ENCODE measurements at regions not wholly inside any gene's neighbourhood (a gene's known extent, or its start where the extent isn't known, plus 50 kb on each side); places are given as distances from the start of the nearest gene placed in this dataset.
"Not testable (repeated sequence)": the region's sequence is repeated elsewhere in the genome, so short reads cannot be mapped to it uniquely, and the experiment has no call there.

- H3K4me3 ChIP-seq (ENCODE audit: low read depth in 1 of 2, low read length in 2 of 2), result no peak overlapping the region
- no peaks in the 10 kb centered on the region for H3K4me1 ChIP-seq (ENCODE audit: control insufficient read depth in 1 of 2, insufficient read depth in 2 of 2, low read length in 2 of 2)
- no peaks in the 10 kb centered on the region for H3K27me3 ChIP-seq (ENCODE audit: low read depth, low read length)
- no peak overlapping the region for H3K27ac ChIP-seq (ENCODE audit: low read length)
- no peaks in the 10 kb centered on the region for H3K9me3 ChIP-seq (ENCODE audit: control insufficient read depth in 1 of 2, low read length in 2 of 2)
- H3K36me3 ChIP-seq (ENCODE audit: control insufficient read depth in 1 of 2, insufficient read depth in 2 of 2, low read length in 2 of 2), result no peaks in the 10 kb centered on the region
Observed at GRCh38 chr7:96558530-96558929, 151.1 kb downstream of the SEM1 start.

- Histone ChIP-seq H3K4me3 (ENCODE audit: low read depth in 1 of 2, low read length in 2 of 2) (no peak overlapping the region), H3K27ac (ENCODE audit: low read length) (no peak overlapping the region), H3K36me3 (ENCODE audit: control insufficient read depth in 1 of 2, insufficient read depth in 2 of 2, low read length in 2 of 2) (no peaks in the 10 kb centered on the region), H3K9me3 (ENCODE audit: control insufficient read depth in 1 of 2, low read length in 2 of 2) (no peaks in the 10 kb centered on the region), H3K27me3 (ENCODE audit: low read depth, low read length) (no peaks in the 10 kb centered on the region), H3K4me1 (ENCODE audit: control insufficient read depth in 1 of 2, insufficient read depth in 2 of 2, low read length in 2 of 2) (no peaks in the 10 kb centered on the region)
Observed at GRCh38 chr7:96558093-96558492, 151.6 kb downstream of the SEM1 start.

GRCh38 chr7:96557598-96557997 lies 152.0 kb downstream of the SEM1 start:
- not testable (repeated sequence) for H3K36me3 ChIP-seq (ENCODE audit: control insufficient read depth in 1 of 2, insufficient read depth in 2 of 2, low read length in 2 of 2); H3K4me1 ChIP-seq (ENCODE audit: control insufficient read depth in 1 of 2, insufficient read depth in 2 of 2, low read length in 2 of 2); H3K9me3 ChIP-seq (ENCODE audit: control insufficient read depth in 1 of 2, low read length in 2 of 2); H3K27me3 ChIP-seq (ENCODE audit: low read depth, low read length); H3K4me3 ChIP-seq (ENCODE audit: low read depth in 1 of 2, low read length in 2 of 2); H3K27ac ChIP-seq (ENCODE audit: low read length)

- no peaks in the 10 kb centered on the region for H3K9me3 ChIP-seq (ENCODE audit: control insufficient read depth in 1 of 2, low read length in 2 of 2)
Observed at GRCh38 chr7:96548664-96549063, 161.0 kb downstream of the SEM1 start.

GRCh38 chr7:96547371-96547811 lies 162.3 kb downstream of the SEM1 start:
- H3K4me1 ChIP-seq (ENCODE audit: control insufficient read depth in 1 of 2, insufficient read depth in 2 of 2, low read length in 2 of 2), result no peaks in the 10 kb centered on the region
- no peak overlapping the region for H3K27ac ChIP-seq (ENCODE audit: low read length)
- H3K27me3 ChIP-seq (ENCODE audit: low read depth, low read length), result no peaks in the 10 kb centered on the region
- no peak overlapping the region for H3K4me3 ChIP-seq (ENCODE audit: low read depth in 1 of 2, low read length in 2 of 2)
- no peaks in the 10 kb centered on the region for H3K36me3 ChIP-seq (ENCODE audit: control insufficient read depth in 1 of 2, insufficient read depth in 2 of 2, low read length in 2 of 2)
- H3K9me3 ChIP-seq (ENCODE audit: control insufficient read depth in 1 of 2, low read length in 2 of 2), result no peaks in the 10 kb centered on the region

More at GRCh38 chr7:96548664-96549063, 161.0 kb downstream of the SEM1 start:
- Histone ChIP-seq H3K4me1 (ENCODE audit: control insufficient read depth in 1 of 2, insufficient read depth in 2 of 2, low read length in 2 of 2) (no peaks in the 10 kb centered on the region), H3K4me3 (ENCODE audit: low read depth in 1 of 2, low read length in 2 of 2) (no peak overlapping the region), H3K27me3 (ENCODE audit: low read depth, low read length) (no peaks in the 10 kb centered on the region), H3K27ac (ENCODE audit: low read length) (no peak overlapping the region), H3K36me3 (ENCODE audit: control insufficient read depth in 1 of 2, insufficient read depth in 2 of 2, low read length in 2 of 2) (no peaks in the 10 kb centered on the region)

- no peaks in the 10 kb centered on the region for H3K27me3 ChIP-seq (ENCODE audit: low read depth, low read length)
- no peaks in the 10 kb centered on the region for H3K36me3 ChIP-seq (ENCODE audit: control insufficient read depth in 1 of 2, insufficient read depth in 2 of 2, low read length in 2 of 2)
- H3K9me3 ChIP-seq (ENCODE audit: control insufficient read depth in 1 of 2, low read length in 2 of 2), result no peaks in the 10 kb centered on the region
- no peak overlapping the region for H3K4me3 ChIP-seq (ENCODE audit: low read depth in 1 of 2, low read length in 2 of 2)
- no peaks in the 10 kb centered on the region for H3K4me1 ChIP-seq (ENCODE audit: control insufficient read depth in 1 of 2, insufficient read depth in 2 of 2, low read length in 2 of 2)
- no peak overlapping the region for H3K27ac ChIP-seq (ENCODE audit: low read length)
Observed at GRCh38 chr7:96546426-96546825, 163.2 kb downstream of the SEM1 start.

- H3K27ac ChIP-seq (ENCODE audit: low read length), result no peak overlapping the region
- no peaks in the 10 kb centered on the region for H3K36me3 ChIP-seq (ENCODE audit: control insufficient read depth in 1 of 2, insufficient read depth in 2 of 2, low read length in 2 of 2)
- H3K4me1 ChIP-seq (ENCODE audit: control insufficient read depth in 1 of 2, insufficient read depth in 2 of 2, low read length in 2 of 2), result no peaks in the 10 kb centered on the region
Observed at GRCh38 chr7:96539471-96539870, 170.2 kb downstream of the SEM1 start.

GRCh38 chr7:96538632-96539031 lies 171.0 kb downstream of the SEM1 start:
- Histone ChIP-seq H3K27me3 (ENCODE audit: low read depth, low read length) (no peaks in the 10 kb centered on the region), H3K4me3 (ENCODE audit: low read depth in 1 of 2, low read length in 2 of 2) (no peak overlapping the region), H3K36me3 (ENCODE audit: control insufficient read depth in 1 of 2, insufficient read depth in 2 of 2, low read length in 2 of 2) (no peaks in the 10 kb centered on the region), H3K9me3 (ENCODE audit: control insufficient read depth in 1 of 2, low read length in 2 of 2) (peaks cover 0 to 4% of the 10 kb centered on the region in 2 donors), H3K27ac (ENCODE audit: low read length) (no peak overlapping the region), H3K4me1 (ENCODE audit: control insufficient read depth in 1 of 2, insufficient read depth in 2 of 2, low read length in 2 of 2) (no peaks in the 10 kb centered on the region)

More at GRCh38 chr7:96539471-96539870, 170.2 kb downstream of the SEM1 start:
- H3K9me3 ChIP-seq (ENCODE audit: control insufficient read depth in 1 of 2, low read length in 2 of 2), result peaks cover 0 to 4% of the 10 kb centered on the region in 2 donors
- H3K4me3 ChIP-seq (ENCODE audit: low read depth in 1 of 2, low read length in 2 of 2), result no peak overlapping the region
- H3K27me3 ChIP-seq (ENCODE audit: low read depth, low read length), result no peaks in the 10 kb centered on the region

- Histone ChIP-seq H3K9me3 (ENCODE audit: control insufficient read depth in 1 of 2, low read length in 2 of 2) (peaks cover 0 to 4% of the 10 kb centered on the region in 2 donors), H3K4me3 (ENCODE audit: low read depth in 1 of 2, low read length in 2 of 2) (no peak overlapping the region), H3K4me1 (ENCODE audit: control insufficient read depth in 1 of 2, insufficient read depth in 2 of 2, low read length in 2 of 2) (no peaks in the 10 kb centered on the region), H3K27ac (ENCODE audit: low read length) (no peak overlapping the region), H3K27me3 (ENCODE audit: low read depth, low read length) (no peaks in the 10 kb centered on the region), H3K36me3 (ENCODE audit: control insufficient read depth in 1 of 2, insufficient read depth in 2 of 2, low read length in 2 of 2) (no peaks in the 10 kb centered on the region)
Observed at GRCh38 chr7:96534221-96534620, 175.4 kb downstream of the SEM1 start.

GRCh38 chr7:96532428-96532935 lies 177.2 kb downstream of the SEM1 start:
- H3K27me3 ChIP-seq (ENCODE audit: low read depth, low read length), result no peaks in the 10 kb centered on the region
- no peak overlapping the region for H3K27ac ChIP-seq (ENCODE audit: low read length)
- no peaks in the 10 kb centered on the region for H3K9me3 ChIP-seq (ENCODE audit: control insufficient read depth in 1 of 2, low read length in 2 of 2)
- no peaks in the 10 kb centered on the region for H3K36me3 ChIP-seq (ENCODE audit: control insufficient read depth in 1 of 2, insufficient read depth in 2 of 2, low read length in 2 of 2)
- H3K4me1 ChIP-seq (ENCODE audit: control insufficient read depth in 1 of 2, insufficient read depth in 2 of 2, low read length in 2 of 2), result no peaks in the 10 kb centered on the region
- no peak overlapping the region for H3K4me3 ChIP-seq (ENCODE audit: low read depth in 1 of 2, low read length in 2 of 2)

- Histone ChIP-seq H3K36me3 (ENCODE audit: control insufficient read depth in 1 of 2, insufficient read depth in 2 of 2, low read length in 2 of 2) (no peaks in the 10 kb centered on the region), H3K27ac (ENCODE audit: low read length) (no peak overlapping the region), H3K27me3 (ENCODE audit: low read depth, low read length) (no peaks in the 10 kb centered on the region), H3K4me3 (ENCODE audit: low read depth in 1 of 2, low read length in 2 of 2) (no peak overlapping the region), H3K9me3 (ENCODE audit: control insufficient read depth in 1 of 2, low read length in 2 of 2) (no peaks in the 10 kb centered on the region), H3K4me1 (ENCODE audit: control insufficient read depth in 1 of 2, insufficient read depth in 2 of 2, low read length in 2 of 2) (no peaks in the 10 kb centered on the region)
Observed at GRCh38 chr7:96531331-96531730, 178.3 kb downstream of the SEM1 start.

GRCh38 chr7:96530786-96531185 lies 178.9 kb downstream of the SEM1 start:
- Histone ChIP-seq H3K27me3 (ENCODE audit: low read depth, low read length) (no peaks in the 10 kb centered on the region), H3K27ac (ENCODE audit: low read length) (no peak overlapping the region), H3K4me1 (ENCODE audit: control insufficient read depth in 1 of 2, insufficient read depth in 2 of 2, low read length in 2 of 2) (no peaks in the 10 kb centered on the region), H3K9me3 (ENCODE audit: control insufficient read depth in 1 of 2, low read length in 2 of 2) (no peaks in the 10 kb centered on the region), H3K36me3 (ENCODE audit: control insufficient read depth in 1 of 2, insufficient read depth in 2 of 2, low read length in 2 of 2) (no peaks in the 10 kb centered on the region), H3K4me3 (ENCODE audit: low read depth in 1 of 2, low read length in 2 of 2) (no peak overlapping the region)

Measured in muscle layer of duodenum (tissue), 2 donors.